SK-N-SH (cell line): ENCODE measurements at regions not wholly inside any gene's neighbourhood (a gene's known extent, or its start where the extent isn't known, plus 50 kb on each side); places are given as distances from the start of the nearest gene placed in this dataset.

Source experiments
- CTCF ChIA-PET: fragments of 300-600, 350-600 bp; formaldehyde crosslinking; extraction: SDS; loops from one replicate; lab custom pipeline; 2021; lab: Yijun Ruan, JAX
- POLR2A ChIA-PET: fragments of 350-600 bp; sonication (Branson Sonifier 250); formaldehyde crosslinking; extraction: SDS; loops from one replicate; lab custom pipeline; 2020; ENCODE audit warnings: antibody characterized with exemption, inconsistent platforms; lab: Yijun Ruan, JAX
- DNase-seq: peaks from one replicate; pipeline ENCODE4 v3.0.0; 2012
- H2AFZ ChIP-seq: fragments of 200-600 bp; sonication (generic); 2 replicates; pipeline ENCODE4 v1.8.1; 2016; ENCODE audit warnings: antibody characterized with exemption, mild to moderate bottlenecking, low read depth
- H3F3A ChIP-seq: fragments of 200-600 bp; sonication (generic); replicated peaks from 2 replicates; pipeline ENCODE3; 2016; ENCODE audit warnings: antibody characterized with exemption, mild to moderate bottlenecking; ENCODE audit not compliant: insufficient read depth
- H3K27ac ChIP-seq, 2 experiments: fragments of 200-500 bp in 1 of 2; fragments of 200-600 bp in 1 of 2; sonication (Bioruptor generic) in 1 of 2; sonication (generic), shearing (Covaris generic) in 1 of 2; 2 replicates each; pipeline versions ENCODE4 v1.5.1 to v1.6.1; 2014 to 2016; ENCODE audit warnings: low read depth in 2 of 2, inconsistent platforms in 1 of 2, low read length in 1 of 2, mild to moderate bottlenecking in 1 of 2, mixed read lengths in 1 of 2
- H3K27me3 ChIP-seq: fragments of 200-600 bp; sonication (generic), shearing (Covaris generic); 2 replicates; pipeline ENCODE4 v1.6.1; 2016; ENCODE audit warnings: mixed run types; ENCODE audit not compliant: insufficient read depth
- H3K36me3 ChIP-seq, 2 experiments: fragments of 200-500 bp in 1 of 2; fragments of 200-600 bp in 1 of 2; sonication (Bioruptor generic) in 1 of 2; sonication (generic) in 1 of 2; replicated peaks in 1 of 2; 2 replicates each; pipeline versions ENCODE3 to v1.5.1; 2014 to 2016; ENCODE audit warnings: low read length in 1 of 2, mild to moderate bottlenecking in 1 of 2; ENCODE audit not compliant: insufficient read depth in 2 of 2, control insufficient read depth in 1 of 2
- H3K4me1 ChIP-seq, 2 experiments: fragments of 200-500 bp in 1 of 2; fragments of 200-600 bp in 1 of 2; sonication (Bioruptor generic) in 1 of 2; sonication (generic), shearing (Covaris generic) in 1 of 2; 2 replicates each; pipeline versions ENCODE4 v1.5.1 to v1.6.1; 2014 to 2016; ENCODE audit warnings: low read depth in 1 of 2, low read length in 1 of 2, mixed run types in 1 of 2; ENCODE audit not compliant: insufficient read depth in 2 of 2, control insufficient read depth in 1 of 2
- H3K4me2 ChIP-seq: fragments of 200-600 bp; sonication (generic), shearing (Covaris generic); 2 replicates; pipeline ENCODE4 v1.6.1; 2017; ENCODE audit warnings: mixed run types
- H3K4me3 ChIP-seq, 2 experiments: fragments of 200-500 bp in 1 of 2; fragments of 200-600 bp in 1 of 2; sonication (Bioruptor generic) in 1 of 2; sonication (generic), shearing (Covaris generic) in 1 of 2; 2 replicates each; pipeline versions ENCODE4 v1.5.1 to v1.8.1; 2014 to 2016; ENCODE audit warnings: low read depth in 2 of 2, inconsistent platforms in 1 of 2, low read length in 1 of 2, mild to moderate bottlenecking in 1 of 2, mixed read lengths in 1 of 2, moderate library complexity in 1 of 2
- H3K79me2 ChIP-seq: fragments of 200-600 bp; sonication (generic); 2 replicates; pipeline ENCODE4 v1.8.1; 2017; ENCODE audit warnings: mild to moderate bottlenecking; ENCODE audit not compliant: insufficient read depth
- H3K9ac ChIP-seq: fragments of 200-600 bp; sonication (generic); 2 replicates; pipeline ENCODE4 v1.6.1; 2017; ENCODE audit warnings: mixed run types
- H3K9me2 ChIP-seq: fragments of 200-600 bp; sonication (generic); 2 replicates; pipeline ENCODE4 v1.6.1; 2017; ENCODE audit warnings: mixed run types
- H3K9me3 ChIP-seq: fragments of 200-600 bp; sonication (generic); 2 replicates; pipeline ENCODE4 v1.6.1; 2017; ENCODE audit warnings: mixed run types, mild to moderate bottlenecking, moderate library complexity
- H4K20me1 ChIP-seq: fragments of 200-600 bp; sonication (generic); 2 replicates; pipeline ENCODE4 v1.6.1; 2017; ENCODE audit warnings: mild to moderate bottlenecking, mixed run types; ENCODE audit not compliant: insufficient read depth
- CHD2 ChIP-seq: fragments of 150-350 bp; IDR thresholded peaks from 2 replicates; pipeline ENCODE4 v1.6.1; 2018; ENCODE audit warnings: low read length; ENCODE audit not compliant: partially characterized antibody
- ELF1 ChIP-seq: IDR thresholded peaks from 2 replicates; pipeline ENCODE4 v1.4.0; 2012
- EZH2phosphoT487 ChIP-seq: fragments of 200-600 bp; sonication (generic); IDR thresholded peaks from 2 replicates; pipeline ENCODE4 v1.6.1; 2017; ENCODE audit warnings: low read depth, mixed run types, mild to moderate bottlenecking, antibody characterized with exemption, moderate library complexity, borderline replicate concordance
- FOSL2 ChIP-seq: IDR thresholded peaks from 2 replicates; pipeline ENCODE4 v1.4.0; 2012; ENCODE audit warnings: low read depth, mild to moderate bottlenecking, moderate library complexity, borderline replicate concordance
- IRF3 ChIP-seq: fragments of 150-350 bp; IDR thresholded peaks from 2 replicates; pipeline ENCODE4 v1.6.1; 2016; ENCODE audit warnings: mild to moderate bottlenecking, low read depth, low read length
- JUND ChIP-seq: IDR thresholded peaks from 2 replicates; pipeline ENCODE4 v1.4.0; 2012
- MAX ChIP-seq: IDR thresholded peaks from 2 replicates; pipeline ENCODE4 v1.4.0; 2012; ENCODE audit warnings: low read depth
- MEF2A ChIP-seq: IDR thresholded peaks from 2 replicates; pipeline ENCODE4 v1.4.0; 2012; ENCODE audit warnings: low read depth, borderline replicate concordance
- NRF1 ChIP-seq: IDR thresholded peaks from 2 replicates; pipeline ENCODE4 v1.6.1; 2012; ENCODE audit warnings: low read depth, mild to moderate bottlenecking, low read length
- PBX3 ChIP-seq: IDR thresholded peaks from 2 replicates; pipeline ENCODE4; 2012
- RAD21 ChIP-seq: IDR thresholded peaks from 2 replicates; pipeline ENCODE4 v1.6.1; 2012; ENCODE audit warnings: mild to moderate bottlenecking, low read length
- REST ChIP-seq: IDR thresholded peaks from 2 replicates; pipeline ENCODE4 v1.6.1; 2012; ENCODE audit warnings: mild to moderate bottlenecking, low read depth, low read length, moderate library complexity
- RXRA ChIP-seq: IDR thresholded peaks from 2 replicates; pipeline ENCODE4 v1.4.0; 2012; ENCODE audit warnings: low read depth, mild to moderate bottlenecking, borderline replicate concordance
- SIN3A ChIP-seq: IDR thresholded peaks from 2 replicates; pipeline ENCODE4 v1.6.1; 2012; ENCODE audit warnings: low read depth, mild to moderate bottlenecking, low read length, moderate library complexity, borderline replicate concordance
- SMC3 ChIP-seq: IDR thresholded peaks from 2 replicates; pipeline ENCODE4 v1.6.1; 2012; ENCODE audit warnings: low read depth, low read length, improper control_type of control experiment
- TAF1 ChIP-seq: IDR thresholded peaks from 2 replicates; pipeline ENCODE4 v1.6.1; 2012; ENCODE audit warnings: low read depth, mild to moderate bottlenecking, low read length, moderate library complexity, borderline replicate concordance
- YY1 ChIP-seq: IDR thresholded peaks from 2 replicates; pipeline ENCODE4 v1.4.0; 2012; ENCODE audit warnings: low read depth, mild to moderate bottlenecking
- WGBS: methylation state at CpG from one replicate; pipeline ENCODE4 v1.1.6; 2017; ENCODE audit warnings: low lambda C conversion rate; 5-methylcytosine and 5-hydroxymethylcytosine counted together

GRCh38 chr22:25360411-25360810, 141.0 kb downstream of the CRYBB2 start (continued):
- TF ChIP-seq RXRA = no peak
- no peak for TF ChIP-seq NRF1
- no peak for TF ChIP-seq IRF3
- no peak for TF ChIP-seq RAD21
- TF ChIP-seq SIN3A = no peak
- TF ChIP-seq FOSL2 = no peak

GRCh38 chr22:25360891-25361645, 141.6 kb downstream of the CRYBB2 start:
- no peak for DNase-seq
- no peak overlapping the region for H2AFZ ChIP-seq
- H3K27me3 ChIP-seq = no peaks in the 10 kb centered on the region
- ChIA-PET POLR2A (no interaction called here), CTCF (interaction anchor here (2.3 kb wide), 1 partner anchor 60 kb away, joined by 16 read pairs; no protein-coding TSS in a partner anchor)
- no peaks in the 10 kb centered on the region for H3K36me3 ChIP-seq
- WGBS = 92% methylated on average over 2 of the region's 15 CpGs
- H3K4me1 ChIP-seq = no peaks in the 10 kb centered on the region; a peak in 1 of 4 replicates
- H3K4me3 ChIP-seq = no peak overlapping the region
- no peak overlapping the region for H3K4me2 ChIP-seq
- no peak overlapping the region for H3K9ac ChIP-seq
- H3K9me3 ChIP-seq = no peaks in the 10 kb centered on the region
- H3K79me2 ChIP-seq = no peaks in the 10 kb centered on the region
- TF ChIP-seq PBX3 = no peak
- TF ChIP-seq ELF1 = no peak
- no peak for TF ChIP-seq MEF2A
- TF ChIP-seq REST = no peak
- TF ChIP-seq JUND = no peak
- TF ChIP-seq MAX = no peak
- TF ChIP-seq CHD2 = no peak
- no peak for TF ChIP-seq SMC3
- no peak for TF ChIP-seq TAF1
- no peak for TF ChIP-seq EZH2phosphoT487
- no peak for TF ChIP-seq YY1
- H4K20me1 ChIP-seq = no peaks in the 10 kb centered on the region
- H3K27ac ChIP-seq = no peak overlapping the region
- no peaks in the 10 kb centered on the region for H3F3A ChIP-seq
- H3K9me2 ChIP-seq = no peaks in the 10 kb centered on the region
